ENCODE measurements at regions not wholly inside any gene's neighbourhood (a gene's known extent, or its start where the extent isn't known, plus 50 kb on each side); places are given as distances from the start of the nearest gene placed in this dataset.
A peak's percentile ranks its signal among the peaks of the same experiment; 100 is the strongest.
"Not testable (repeated sequence)": the region's sequence is repeated elsewhere in the genome, so short reads cannot be mapped to it uniquely, and the experiment has no call there.

- DNase-seq = not testable (repeated sequence)
Measured at GRCh38 chr13:109934520-109934919, 148.1 kb upstream of the IRS2 start.

GRCh38 chr13:109933476-109933875 is 147.1 kb upstream of the IRS2 start:
- no peak for DNase-seq

- no peak for DNase-seq
Measured at GRCh38 chr13:109924376-109924775, 138.0 kb upstream of the IRS2 start.

- DNase-seq = no peak
Measured at GRCh38 chr13:109922518-109922917, 136.1 kb upstream of the IRS2 start.

- DNase-seq = no peak
Measured at GRCh38 chr13:109919715-109920375, 133.5 kb upstream of the IRS2 start.

GRCh38 chr13:109918179-109918711 is 131.9 kb upstream of the IRS2 start:
- no peak for DNase-seq

GRCh38 chr13:109917422-109917821 is 131.0 kb upstream of the IRS2 start:
- DNase-seq = no peak

- no peak for DNase-seq
Measured at GRCh38 chr13:109913936-109914510, 127.6 kb upstream of the IRS2 start.

GRCh38 chr13:109913186-109913585 is 126.8 kb upstream of the IRS2 start:
- no peak for DNase-seq

- DNase-seq = no peak
Measured at GRCh38 chr13:109910194-109910593, 123.8 kb upstream of the IRS2 start.

- DNase-seq = no peak
Measured at GRCh38 chr13:109906976-109907375, 120.6 kb upstream of the IRS2 start.

GRCh38 chr13:109904218-109904617 is 117.8 kb upstream of the IRS2 start:
- no peak for DNase-seq

GRCh38 chr13:109900741-109901140 is 114.4 kb upstream of the IRS2 start:
- no peak for DNase-seq

GRCh38 chr13:109900320-109900719 is 113.9 kb upstream of the IRS2 start:
- no peak for DNase-seq

- DNase-seq = no peak
Measured at GRCh38 chr13:109899748-109900147, 113.4 kb upstream of the IRS2 start.

GRCh38 chr13:109899316-109899715 is 112.9 kb upstream of the IRS2 start:
- peak; percentile 37 for DNase-seq

- DNase-seq = no peak
Measured at GRCh38 chr13:109897988-109898624, 111.7 kb upstream of the IRS2 start.

- DNase-seq = no peak
Measured at GRCh38 chr13:109892101-109892500, 105.7 kb upstream of the IRS2 start.

GRCh38 chr13:109885235-109885634 is 98.9 kb upstream of the IRS2 start:
- DNase-seq = no peak

GRCh38 chr13:109884462-109884861 is 98.1 kb upstream of the IRS2 start:
- no peak for DNase-seq

GRCh38 chr13:109883181-109884180 is 97.1 kb upstream of the IRS2 start:
- no peak for DNase-seq

GRCh38 chr13:109881961-109882558 is 95.7 kb upstream of the IRS2 start:
- DNase-seq = no peak
